Bronchial epithelial cell (primary cell): ENCODE measurements at regions not wholly inside any gene's neighbourhood (a gene's known extent, or its start where the extent isn't known, plus 50 kb on each side); places are given as distances from the start of the nearest gene placed in this dataset.

Experiments used
- DNase-seq: peaks from one replicate; pipeline ENCODE4 v3.0.0-alpha.2; 2010; ENCODE audit warnings: low read depth
- FAIRE-seq: peaks from 2 replicates; lab custom pipeline; 2011; peaks lifted over from hg19 to GRCh38; lab: Jason Lieb, UNC
- H3K27me3 ChIP-seq: 2 replicates; pipeline ENCODE4 v1.5.1; 2011; ENCODE audit warnings: low read length; ENCODE audit not compliant: control insufficient read depth, insufficient read depth
- H3K36me3 ChIP-seq: 2 replicates; pipeline ENCODE4 v1.5.1; 2011; ENCODE audit warnings: low read length; ENCODE audit not compliant: control insufficient read depth, insufficient read depth
- H3K4me3 ChIP-seq: 2 replicates; pipeline ENCODE4 v1.5.1; 2011; ENCODE audit warnings: mild to moderate bottlenecking, low read depth, low read length, control low read depth
- TF ChIP-seq, protein P1 (sequence below): IDR thresholded peaks from 2 replicates; pipeline ENCODE4 v1.5.1; 2011; ENCODE audit warnings: mild to moderate bottlenecking, moderate library complexity, low read length, control low read depth, inconsistent platforms; ENCODE audit not compliant: insufficient read depth, severe bottlenecking

DNA sequence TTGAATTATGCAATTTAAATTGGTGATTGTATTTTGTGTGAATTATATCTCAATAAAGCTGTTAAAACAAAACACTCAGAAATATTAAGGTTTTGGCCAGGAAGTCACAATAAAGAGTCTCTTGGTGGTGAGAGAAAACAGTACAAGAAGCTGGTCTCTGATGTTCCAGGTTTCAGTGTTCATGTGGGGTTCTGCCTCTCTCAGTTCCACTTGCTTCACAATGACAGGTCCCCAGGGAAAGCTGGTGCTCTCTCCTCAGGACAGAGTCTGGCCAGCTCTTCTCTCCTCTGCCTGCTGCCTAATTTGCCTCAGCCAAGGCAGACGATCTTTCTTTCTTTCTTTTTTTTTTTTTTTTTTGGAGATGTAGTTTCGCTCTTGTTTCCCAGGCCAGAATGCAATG is 342.9 kb upstream of the PLXNA2 start:
- Histone ChIP-seq H3K36me3 (no peaks in the 10 kb centered on the region), H3K4me3 (no peak overlapping the region), H3K27me3 (peaks cover 1% of the 10 kb centered on the region)
- TF ChIP-seq, protein P1, sequence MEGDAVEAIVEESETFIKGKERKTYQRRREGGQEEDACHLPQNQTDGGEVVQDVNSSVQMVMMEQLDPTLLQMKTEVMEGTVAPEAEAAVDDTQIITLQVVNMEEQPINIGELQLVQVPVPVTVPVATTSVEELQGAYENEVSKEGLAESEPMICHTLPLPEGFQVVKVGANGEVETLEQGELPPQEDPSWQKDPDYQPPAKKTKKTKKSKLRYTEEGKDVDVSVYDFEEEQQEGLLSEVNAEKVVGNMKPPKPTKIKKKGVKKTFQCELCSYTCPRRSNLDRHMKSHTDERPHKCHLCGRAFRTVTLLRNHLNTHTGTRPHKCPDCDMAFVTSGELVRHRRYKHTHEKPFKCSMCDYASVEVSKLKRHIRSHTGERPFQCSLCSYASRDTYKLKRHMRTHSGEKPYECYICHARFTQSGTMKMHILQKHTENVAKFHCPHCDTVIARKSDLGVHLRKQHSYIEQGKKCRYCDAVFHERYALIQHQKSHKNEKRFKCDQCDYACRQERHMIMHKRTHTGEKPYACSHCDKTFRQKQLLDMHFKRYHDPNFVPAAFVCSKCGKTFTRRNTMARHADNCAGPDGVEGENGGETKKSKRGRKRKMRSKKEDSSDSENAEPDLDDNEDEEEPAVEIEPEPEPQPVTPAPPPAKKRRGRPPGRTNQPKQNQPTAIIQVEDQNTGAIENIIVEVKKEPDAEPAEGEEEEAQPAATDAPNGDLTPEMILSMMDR: no peak
- DNase-seq (no peak), FAIRE-seq (no peak)

DNA sequence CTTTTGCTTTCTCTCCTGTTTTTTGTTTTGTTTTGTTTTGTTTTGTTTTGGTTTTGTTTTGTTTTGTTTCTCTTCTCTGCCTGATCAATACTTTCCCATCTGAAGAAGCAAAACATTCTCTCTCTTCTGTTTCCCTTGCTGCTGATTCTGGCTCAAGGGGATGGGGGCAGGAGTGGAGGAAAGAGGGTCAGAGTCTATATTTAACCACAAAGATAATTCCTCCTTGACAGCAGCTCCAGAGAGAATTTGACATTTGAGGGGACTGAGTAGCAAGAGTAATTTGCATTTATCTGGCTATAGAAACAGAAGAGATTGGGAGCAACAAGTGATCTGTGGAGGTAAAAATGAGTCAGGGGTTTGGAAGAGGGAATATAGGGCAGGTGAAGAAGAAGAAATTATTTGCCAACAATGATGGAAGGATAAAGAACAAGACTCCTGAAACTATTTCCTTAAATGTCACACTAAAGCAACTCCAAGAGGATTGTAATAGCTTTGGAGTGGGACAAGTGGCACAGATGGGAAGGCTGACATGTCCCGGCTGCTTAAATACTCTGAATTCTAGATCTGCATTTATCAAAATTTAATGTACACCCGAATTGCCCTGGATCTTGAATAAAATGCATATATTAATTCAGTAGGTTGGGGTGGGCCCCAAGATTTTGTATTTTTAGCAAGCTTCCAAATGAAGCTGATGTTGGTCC is 349.3 kb upstream of the PLXNA2 start:
- Histone ChIP-seq H3K36me3 (no peaks in the 10 kb centered on the region), H3K27me3 (no peaks in the 10 kb centered on the region), H3K4me3 (no peak overlapping the region)
- DNase-seq (no peak), FAIRE-seq (no peak)
- TF ChIP-seq, protein P1: no peak

DNA sequence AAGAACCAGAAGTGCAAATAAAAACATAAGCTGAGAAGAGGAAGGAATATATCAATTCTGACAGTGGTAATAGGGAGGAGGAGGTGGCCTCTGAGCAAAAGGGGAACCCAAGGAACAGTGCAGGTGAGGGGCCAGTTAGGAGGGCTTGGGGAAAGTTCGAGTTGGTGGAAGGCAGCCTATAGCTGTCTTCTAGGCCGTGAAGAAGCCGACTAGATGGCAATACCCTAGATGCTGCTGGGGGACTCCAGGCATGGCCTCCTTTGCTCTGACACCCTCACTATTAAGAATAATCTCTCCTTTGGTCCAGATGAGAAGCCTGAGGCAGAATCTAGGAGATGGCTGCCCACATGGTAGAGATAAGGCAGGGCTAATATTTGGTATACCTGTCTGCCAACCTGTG is 351.1 kb upstream of the PLXNA2 start:
- TF ChIP-seq, protein P1: no peak
- FAIRE-seq: no peak
- Histone ChIP-seq H3K36me3 (no peaks in the 10 kb centered on the region), H3K27me3 (no peaks in the 10 kb centered on the region), H3K4me3 (no peak overlapping the region)
- no peak for DNase-seq

DNA sequence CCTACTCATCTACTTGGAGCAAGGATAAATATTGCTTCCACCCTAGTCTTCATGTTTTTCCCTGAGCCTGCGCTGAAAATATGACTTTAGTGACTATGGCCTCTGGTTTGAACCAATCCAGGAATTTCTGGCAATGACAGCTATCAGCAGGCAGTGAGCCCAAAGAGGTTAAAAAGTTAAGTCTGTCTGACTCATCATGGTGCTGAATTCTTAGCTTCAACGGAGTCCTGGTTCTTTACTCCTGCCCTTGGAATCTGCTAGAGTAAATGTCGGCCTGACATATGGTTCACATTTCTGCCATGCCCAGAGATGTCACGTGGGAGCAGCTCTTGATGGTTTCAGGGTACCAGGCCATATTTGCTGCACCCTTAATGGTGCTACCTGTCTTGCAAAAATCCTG is 351.6 kb upstream of the PLXNA2 start:
- TF ChIP-seq, protein P1: no peak
- H3K36me3 ChIP-seq: no peaks in the 10 kb centered on the region
- H3K4me3 ChIP-seq: no peak overlapping the region
- DNase-seq (peak; percentile 8), FAIRE-seq (no peak)
- peaks cover 5% of the 10 kb centered on the region for H3K27me3 ChIP-seq

DNA sequence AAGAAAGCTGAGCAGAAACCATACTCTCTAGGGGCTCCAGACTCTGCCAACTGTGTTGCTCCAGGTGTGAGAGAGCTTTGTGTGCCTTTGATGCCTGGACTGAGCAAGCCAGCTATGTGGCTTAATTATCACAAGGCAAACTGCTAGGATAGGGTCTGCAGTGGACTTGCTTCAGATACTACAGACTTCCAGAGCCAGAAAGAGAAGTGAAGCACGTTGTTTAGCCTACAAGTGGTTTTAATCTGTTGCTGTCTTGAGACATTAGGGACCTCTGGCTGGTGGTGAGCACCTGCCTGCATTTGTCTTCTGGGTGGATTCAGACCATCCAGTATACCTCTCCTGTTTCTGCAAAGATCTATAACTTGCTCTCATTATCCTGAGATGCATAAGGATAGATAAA is 353.4 kb upstream of the PLXNA2 start:
- Histone ChIP-seq H3K27me3 (peaks cover 5% of the 10 kb centered on the region), H3K36me3 (no peaks in the 10 kb centered on the region), H3K4me3 (no peak overlapping the region)
- TF ChIP-seq, protein P1: no peak
- FAIRE-seq: no peak
- DNase-seq: no peak

DNA sequence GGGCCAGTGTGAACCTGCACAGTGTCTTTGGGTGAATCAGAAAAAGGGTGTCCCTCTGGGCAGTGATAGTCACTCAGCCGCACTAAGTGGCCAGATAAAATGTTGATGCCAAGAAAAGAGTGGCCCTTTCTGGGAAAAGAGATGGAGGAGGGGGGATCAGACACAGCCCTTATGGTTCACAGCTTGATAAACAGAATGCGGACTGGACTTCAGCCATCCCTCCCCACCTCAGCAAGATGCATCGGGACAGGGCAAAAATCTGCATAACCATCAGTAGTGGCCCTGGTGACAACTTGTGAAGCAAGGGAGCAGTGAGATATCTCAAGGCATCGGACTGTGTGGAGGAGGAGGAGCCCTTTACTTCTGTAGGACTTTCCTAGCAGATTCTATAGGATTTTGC is 353.8 kb upstream of the PLXNA2 start:
- H3K4me3 ChIP-seq: no peak overlapping the region
- FAIRE-seq: no peak
- H3K36me3 ChIP-seq: no peaks in the 10 kb centered on the region
- no peak for DNase-seq
- TF ChIP-seq, protein P1: no peak
- H3K27me3 ChIP-seq: peaks cover 5% of the 10 kb centered on the region
